ENCODE measurements at regions not wholly inside any gene's neighbourhood (a gene's known extent, or its start where the extent isn't known, plus 50 kb on each side); places are given as distances from the start of the nearest gene placed in this dataset.

GRCh38 chr14:104333646-104334423 lies 195.4 kb downstream of the KIF26A start:
- TF ChIP-seq, protein P1, sequence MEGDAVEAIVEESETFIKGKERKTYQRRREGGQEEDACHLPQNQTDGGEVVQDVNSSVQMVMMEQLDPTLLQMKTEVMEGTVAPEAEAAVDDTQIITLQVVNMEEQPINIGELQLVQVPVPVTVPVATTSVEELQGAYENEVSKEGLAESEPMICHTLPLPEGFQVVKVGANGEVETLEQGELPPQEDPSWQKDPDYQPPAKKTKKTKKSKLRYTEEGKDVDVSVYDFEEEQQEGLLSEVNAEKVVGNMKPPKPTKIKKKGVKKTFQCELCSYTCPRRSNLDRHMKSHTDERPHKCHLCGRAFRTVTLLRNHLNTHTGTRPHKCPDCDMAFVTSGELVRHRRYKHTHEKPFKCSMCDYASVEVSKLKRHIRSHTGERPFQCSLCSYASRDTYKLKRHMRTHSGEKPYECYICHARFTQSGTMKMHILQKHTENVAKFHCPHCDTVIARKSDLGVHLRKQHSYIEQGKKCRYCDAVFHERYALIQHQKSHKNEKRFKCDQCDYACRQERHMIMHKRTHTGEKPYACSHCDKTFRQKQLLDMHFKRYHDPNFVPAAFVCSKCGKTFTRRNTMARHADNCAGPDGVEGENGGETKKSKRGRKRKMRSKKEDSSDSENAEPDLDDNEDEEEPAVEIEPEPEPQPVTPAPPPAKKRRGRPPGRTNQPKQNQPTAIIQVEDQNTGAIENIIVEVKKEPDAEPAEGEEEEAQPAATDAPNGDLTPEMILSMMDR (IDR thresholded peaks at IDR 0.05) = no peak
- H3K4me3 ChIP-seq = no peak overlapping the region
- ATAC-seq = no peak
- peaks cover 12% of the 10 kb centered on the region for H3K9me3 ChIP-seq
- H3K4me1 ChIP-seq (ENCODE audit: low read depth) = no peaks in the 10 kb centered on the region
- DNase-seq = peak in 1 of 3 donors; percentile 38
- H3K36me3 ChIP-seq (ENCODE audit: low read depth) = no peaks in the 10 kb centered on the region
- intact Hi-C loops (cut with DNase I, micrococcal nuclease) = no loop called here

- intact Hi-C loops (cut with DNase I, micrococcal nuclease) = no loop called here
- ATAC-seq (no peak), DNase-seq (no peak)
- no peaks in the 10 kb centered on the region for H3K36me3 ChIP-seq (ENCODE audit: low read depth)
- H3K4me3 ChIP-seq = no peak overlapping the region
- TF ChIP-seq, protein P1 (IDR thresholded peaks at IDR 0.05) = no peak
- no peaks in the 10 kb centered on the region for H3K4me1 ChIP-seq (ENCODE audit: low read depth)
- peaks cover 11% of the 10 kb centered on the region for H3K9me3 ChIP-seq
Measured at GRCh38 chr14:104334424-104335161, 196.2 kb downstream of the KIF26A start.

DNA sequence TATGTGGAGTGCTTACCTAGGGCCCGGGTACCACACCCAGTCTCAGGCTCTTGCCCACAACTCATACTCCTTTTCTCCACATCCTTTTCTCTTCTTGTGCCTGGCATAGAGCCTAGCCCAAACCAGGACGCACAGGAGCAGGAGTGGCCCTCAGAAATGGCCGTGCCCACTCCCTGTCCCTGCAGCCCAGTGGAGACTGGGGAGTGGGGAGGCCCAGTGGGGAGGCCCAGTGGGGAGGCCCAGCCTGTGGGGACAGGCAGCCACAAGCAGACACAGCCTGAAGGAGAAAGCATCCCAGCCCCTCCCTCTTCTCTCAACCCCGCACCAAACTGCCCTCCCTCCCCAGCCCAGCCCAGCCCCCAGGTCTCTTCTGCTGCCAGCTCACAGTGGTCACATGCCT lies 196.8 kb downstream of the KIF26A start:
- DNase-seq (no peak), ATAC-seq (no peak)
- Histone ChIP-seq H3K36me3 (ENCODE audit: low read depth) (no peaks in the 10 kb centered on the region), H3K9me3 (peaks cover 5% of the 10 kb centered on the region), H3K4me1 (ENCODE audit: low read depth) (no peaks in the 10 kb centered on the region), H3K4me3 (no peak overlapping the region)
- TF ChIP-seq, protein P1 (IDR thresholded peaks at IDR 0.05) = no peak
- intact Hi-C loops (cut with DNase I, micrococcal nuclease) = no loop called here

- H3K36me3 ChIP-seq (ENCODE audit: low read depth) = no peaks in the 10 kb centered on the region
- peaks cover under 1% of the 10 kb centered on the region for H3K9me3 ChIP-seq
- TF ChIP-seq, protein P1 (IDR thresholded peaks at IDR 0.05) = no peak
- no peaks in the 10 kb centered on the region for H3K4me1 ChIP-seq (ENCODE audit: low read depth)
- no peak for DNase-seq
- no peak overlapping the region for H3K4me3 ChIP-seq
- ATAC-seq = no peak
- intact Hi-C loops (cut with DNase I, micrococcal nuclease) = no loop called here
Measured at GRCh38 chr14:104335611-104336010, 197.2 kb downstream of the KIF26A start.

GRCh38 chr14:104337351-104337750 lies 199.0 kb downstream of the KIF26A start:
- TF ChIP-seq, protein P1 (IDR thresholded peaks at IDR 0.05) = no peak
- ATAC-seq = no peak
- no peaks in the 10 kb centered on the region for H3K9me3 ChIP-seq
- H3K36me3 ChIP-seq (ENCODE audit: low read depth) = no peaks in the 10 kb centered on the region
- H3K4me1 ChIP-seq (ENCODE audit: low read depth) = peaks cover 2% of the 10 kb centered on the region
- H3K4me3 ChIP-seq = no peak overlapping the region
- intact Hi-C loops (cut with DNase I, micrococcal nuclease) = no loop called here
- DNase-seq = no peak

Data from mucosa of descending colon (tissue), 3 donors.